Progenitor cell of endocrine pancreas (in vitro differentiated cells): ENCODE measurements at regions not wholly inside any gene's neighbourhood (a gene's known extent, or its start where the extent isn't known, plus 50 kb on each side); places are given as distances from the start of the nearest gene placed in this dataset.
"Not testable (repeated sequence)": the region's sequence is repeated elsewhere in the genome, so short reads cannot be mapped to it uniquely, and the experiment has no call there.

Experiments used
- DNase-seq: peaks from one replicate; pipeline ENCODE4 v3.0.0; 2021; ENCODE audit warnings: low spot score; ENCODE audit not compliant: unreplicated experiment
- H3K27ac Mint-ChIP-seq: 2 replicates; pipeline ENCODE4 v1.8.0; 2021; ENCODE audit warnings: mild to moderate bottlenecking, moderate library complexity, mixed read lengths
- H3K27me3 Mint-ChIP-seq: 2 replicates; pipeline ENCODE4 v1.8.0; 2021; ENCODE audit warnings: mixed read lengths
- H3K36me3 Mint-ChIP-seq: 2 replicates; pipeline ENCODE4 v1.8.0; 2022; ENCODE audit warnings: mixed read lengths; ENCODE audit not compliant: insufficient read depth
- H3K4me1 Mint-ChIP-seq: 2 replicates; pipeline ENCODE4 v1.8.0; 2021; ENCODE audit warnings: low read depth, mixed read lengths
- H3K4me3 Mint-ChIP-seq: 2 replicates; pipeline ENCODE4 v1.8.0; 2021; ENCODE audit warnings: low read depth, mild to moderate bottlenecking, moderate library complexity, mixed read lengths
- H3K9me3 Mint-ChIP-seq: 2 replicates; pipeline ENCODE4 v1.8.0; 2021; ENCODE audit warnings: low read depth, mixed read lengths
- TF ChIP-seq, protein P1 (sequence below): fragments of 200-600 bp; sonication (generic); IDR thresholded peaks from one replicate; pipeline ENCODE4 v1.5.0; 2021; ENCODE audit warnings: antibody characterized with exemption, mild to moderate bottlenecking; ENCODE audit not compliant: unreplicated experiment

DNA sequence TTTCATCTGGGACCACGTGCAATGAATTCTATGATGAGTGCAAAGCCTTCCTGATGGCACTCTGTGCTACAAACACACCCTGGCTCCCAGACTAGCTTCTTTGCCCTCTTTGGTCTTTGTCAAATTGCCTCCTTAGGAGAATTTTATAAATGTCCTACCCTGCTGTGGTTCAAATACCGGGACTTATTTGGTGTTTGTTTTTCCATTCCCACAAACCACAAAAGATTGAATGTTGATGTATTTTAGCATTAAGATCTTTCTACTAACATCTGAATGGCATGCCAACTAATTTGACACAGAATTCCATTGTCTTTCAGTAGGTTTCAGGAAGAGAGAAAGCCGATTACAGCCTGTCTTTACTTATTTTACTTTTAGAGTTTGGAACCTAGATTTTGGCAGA, 424.2 kb upstream of the SLC35B3 start:
- H3K9me3 Mint-ChIP-seq, result no peaks in the 10 kb centered on the region
- TF ChIP-seq, protein P1, sequence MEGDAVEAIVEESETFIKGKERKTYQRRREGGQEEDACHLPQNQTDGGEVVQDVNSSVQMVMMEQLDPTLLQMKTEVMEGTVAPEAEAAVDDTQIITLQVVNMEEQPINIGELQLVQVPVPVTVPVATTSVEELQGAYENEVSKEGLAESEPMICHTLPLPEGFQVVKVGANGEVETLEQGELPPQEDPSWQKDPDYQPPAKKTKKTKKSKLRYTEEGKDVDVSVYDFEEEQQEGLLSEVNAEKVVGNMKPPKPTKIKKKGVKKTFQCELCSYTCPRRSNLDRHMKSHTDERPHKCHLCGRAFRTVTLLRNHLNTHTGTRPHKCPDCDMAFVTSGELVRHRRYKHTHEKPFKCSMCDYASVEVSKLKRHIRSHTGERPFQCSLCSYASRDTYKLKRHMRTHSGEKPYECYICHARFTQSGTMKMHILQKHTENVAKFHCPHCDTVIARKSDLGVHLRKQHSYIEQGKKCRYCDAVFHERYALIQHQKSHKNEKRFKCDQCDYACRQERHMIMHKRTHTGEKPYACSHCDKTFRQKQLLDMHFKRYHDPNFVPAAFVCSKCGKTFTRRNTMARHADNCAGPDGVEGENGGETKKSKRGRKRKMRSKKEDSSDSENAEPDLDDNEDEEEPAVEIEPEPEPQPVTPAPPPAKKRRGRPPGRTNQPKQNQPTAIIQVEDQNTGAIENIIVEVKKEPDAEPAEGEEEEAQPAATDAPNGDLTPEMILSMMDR, result no peak
- no peaks in the 10 kb centered on the region for H3K36me3 Mint-ChIP-seq
- peaks cover 2% of the 10 kb centered on the region for H3K4me1 Mint-ChIP-seq
- H3K4me3 Mint-ChIP-seq, result no peak overlapping the region
- no peaks in the 10 kb centered on the region for H3K27me3 Mint-ChIP-seq
- H3K27ac Mint-ChIP-seq, result no peak overlapping the region
- DNase-seq, result no peak

DNA sequence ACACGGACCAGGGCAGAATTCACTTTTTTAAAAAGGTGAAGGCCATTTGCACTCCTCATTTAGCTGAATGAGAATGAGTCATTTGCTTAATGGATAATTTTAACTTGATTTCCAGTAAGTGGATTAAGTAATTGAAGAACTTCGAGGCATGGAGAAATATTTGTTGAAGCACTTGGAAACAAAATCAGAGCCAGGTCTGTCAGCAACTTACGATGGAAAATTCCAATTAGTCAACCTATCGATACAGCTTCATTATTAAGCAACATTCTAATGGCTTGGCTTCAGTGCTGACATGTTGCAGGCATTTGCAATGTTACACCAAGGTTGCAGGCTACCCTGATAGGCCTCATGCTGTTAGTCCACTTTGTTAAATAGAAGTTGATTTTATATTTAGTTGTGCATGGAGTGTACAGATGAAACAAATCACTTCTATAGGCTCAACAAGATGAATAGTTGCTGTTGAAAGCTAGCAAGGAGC, 423.5 kb upstream of the SLC35B3 start:
- TF ChIP-seq, protein P1, result no peak
- peaks cover under 1% of the 10 kb centered on the region for H3K4me1 Mint-ChIP-seq
- no peaks in the 10 kb centered on the region for H3K9me3 Mint-ChIP-seq
- H3K4me3 Mint-ChIP-seq, result no peak overlapping the region
- no peak overlapping the region for H3K27ac Mint-ChIP-seq
- no peak for DNase-seq
- H3K27me3 Mint-ChIP-seq, result peaks cover 3% of the 10 kb centered on the region
- no peaks in the 10 kb centered on the region for H3K36me3 Mint-ChIP-seq

DNA sequence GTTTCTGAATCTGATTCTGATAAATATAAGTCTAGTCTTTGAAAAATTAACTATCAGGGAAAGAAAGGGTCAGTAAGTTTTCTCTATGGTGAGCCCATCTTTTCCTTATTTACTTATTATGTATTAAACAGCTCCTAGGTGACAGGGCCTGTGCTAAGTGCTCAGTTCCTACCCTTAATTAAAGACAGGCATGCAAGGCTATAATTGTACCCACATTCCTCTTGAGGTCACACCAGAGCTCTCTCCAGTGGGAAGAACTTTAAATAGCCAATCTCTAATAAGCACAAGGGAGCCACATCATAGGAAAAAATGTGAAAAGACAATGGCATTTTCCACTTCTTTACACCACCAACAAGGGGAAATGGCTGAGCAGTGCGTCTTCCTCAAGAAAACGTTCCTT, 421.8 kb upstream of the SLC35B3 start:
- Mint-ChIP-seq H3K36me3 (no peaks in the 10 kb centered on the region), H3K4me1 (peaks cover 2% of the 10 kb centered on the region), H3K27ac (no peak overlapping the region), H3K9me3 (no peaks in the 10 kb centered on the region), H3K27me3 (peaks cover 3% of the 10 kb centered on the region), H3K4me3 (no peak overlapping the region)
- no peak for DNase-seq
- TF ChIP-seq, protein P1, result no peak

DNA sequence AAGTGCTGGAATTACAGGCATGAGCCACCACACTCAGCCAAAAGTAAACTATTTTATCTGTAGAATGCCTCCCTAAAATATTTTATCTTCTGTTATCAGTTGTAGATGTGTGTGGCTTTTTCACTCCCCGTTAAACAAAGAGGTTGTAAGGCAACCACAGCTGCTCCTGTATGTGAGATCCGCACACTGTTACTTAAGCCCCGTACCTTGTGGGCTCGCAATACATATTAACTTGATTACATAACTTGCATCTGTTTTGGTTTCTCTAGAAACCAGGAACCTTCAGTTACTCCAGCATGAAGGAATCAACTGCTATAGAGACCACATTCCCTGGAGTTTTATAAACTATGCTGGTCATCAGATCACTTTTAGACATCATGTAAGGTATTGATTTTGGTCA, 420.1 kb upstream of the SLC35B3 start:
- DNase-seq, result no peak
- Mint-ChIP-seq H3K4me3 (no peak overlapping the region), H3K36me3 (no peaks in the 10 kb centered on the region), H3K9me3 (no peaks in the 10 kb centered on the region), H3K27ac (no peak overlapping the region), H3K27me3 (peaks cover 3% of the 10 kb centered on the region), H3K4me1 (peaks cover 6% of the 10 kb centered on the region)
- TF ChIP-seq, protein P1, result no peak

DNA sequence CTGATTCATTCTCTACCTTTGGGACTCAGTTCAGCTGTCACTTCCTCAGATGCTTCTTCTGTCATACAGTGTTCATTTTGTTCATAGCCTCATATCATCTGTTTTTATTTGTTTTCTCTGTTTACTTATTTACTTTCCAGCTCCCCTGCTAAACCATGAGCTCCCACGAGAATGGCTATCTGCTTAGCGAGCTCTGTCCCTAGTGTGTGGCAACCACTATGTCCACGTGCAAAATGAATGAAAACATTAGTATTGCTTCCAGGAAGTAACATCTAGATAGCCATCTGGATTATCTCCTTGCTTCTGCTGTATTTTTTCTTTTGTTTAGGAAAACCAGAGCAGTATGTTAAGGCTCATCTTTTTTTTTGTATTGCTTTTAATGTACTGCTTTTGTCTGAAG, 417.0 kb upstream of the SLC35B3 start:
- no peak overlapping the region for H3K27ac Mint-ChIP-seq
- TF ChIP-seq, protein P1, result no peak
- H3K4me1 Mint-ChIP-seq, result peaks cover 6% of the 10 kb centered on the region
- H3K36me3 Mint-ChIP-seq, result no peaks in the 10 kb centered on the region
- H3K27me3 Mint-ChIP-seq, result peaks cover 3% of the 10 kb centered on the region
- no peak for DNase-seq
- no peak overlapping the region for H3K4me3 Mint-ChIP-seq
- H3K9me3 Mint-ChIP-seq, result no peaks in the 10 kb centered on the region

DNA sequence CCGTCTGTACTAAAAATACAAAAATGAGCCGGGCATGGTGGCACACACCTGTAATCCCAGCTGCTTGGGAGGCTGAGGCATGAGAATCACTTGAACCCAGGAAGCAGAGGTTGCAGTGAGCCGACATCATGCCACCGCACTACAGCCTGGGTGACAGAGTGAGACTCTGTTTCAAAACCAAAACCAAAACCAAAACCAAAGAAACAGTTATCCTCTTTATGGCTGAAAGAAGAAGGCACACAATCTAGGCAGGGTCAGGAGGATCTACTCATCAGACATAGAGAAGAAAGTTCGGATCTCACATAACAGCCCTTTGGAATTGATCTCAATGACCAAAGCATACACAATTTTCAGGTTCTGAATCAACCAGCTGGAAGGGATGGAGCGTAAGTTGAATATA, 411.3 kb upstream of the SLC35B3 start:
- not testable (repeated sequence) for H3K27ac Mint-ChIP-seq, H3K9me3 Mint-ChIP-seq, H3K36me3 Mint-ChIP-seq, H3K4me1 Mint-ChIP-seq, DNase-seq, H3K27me3 Mint-ChIP-seq, H3K4me3 Mint-ChIP-seq
